Heart left ventricle (tissue), 16 donors: ENCODE measurements at regions not wholly inside any gene's neighbourhood (a gene's known extent, or its start where the extent isn't known, plus 50 kb on each side); places are given as distances from the start of the nearest gene placed in this dataset.

Experiments
- ATAC-seq, 4 donors: fragments of 200-7000 bp; cut with Tn5 transposase; one replicate each; pipeline ENCODE4 v1.9.1; 2020 to 2022; ENCODE audit warnings: moderate library complexity in 4 of 4, mild to moderate bottlenecking in 3 of 4, moderate number of reproducible peaks in 1 of 4
- DNase-seq, 5 donors: peaks; one replicate each; pipeline ENCODE4 v3.0.0-alpha.2; 2020
- H3K27ac ChIP-seq, 12 donors: fragments of 200-600 bp; sonication (generic) in 4 of 12; one replicate each; pipeline versions ENCODE4 v1.5.0 to v1.8.0; 2016 to 2022; ENCODE audit warnings: mild to moderate bottlenecking in 2 of 12
- H3K27me3 ChIP-seq, 9 donors: fragments of 200-600 bp; sonication (generic) in 2 of 9; one replicate each; pipeline versions ENCODE4 v1.5.1 to v1.8.0; 2016 to 2022; ENCODE audit warnings: mild to moderate bottlenecking in 3 of 9
- H3K36me3 ChIP-seq, 9 donors: fragments of 200-600 bp; sonication (generic) in 2 of 9; one replicate each; pipeline versions ENCODE4 v1.5.0 to v1.8.0; 2018 to 2022; ENCODE audit warnings: mild to moderate bottlenecking in 2 of 9
- H3K4me1 ChIP-seq, 12 donors: fragments of 200-600 bp; sonication (generic) in 4 of 12; one replicate each; pipeline versions ENCODE4 v1.5.0 to v1.8.0; 2016 to 2022; ENCODE audit warnings: mild to moderate bottlenecking in 3 of 12
- H3K4me3 ChIP-seq, 12 donors: fragments of 200-600 bp; sonication (generic) in 4 of 12; one replicate each; pipeline versions ENCODE4 v1.5.0 to v1.8.0; 2017 to 2022; ENCODE audit warnings: mild to moderate bottlenecking in 9 of 12, moderate library complexity in 4 of 12
- H3K9me3 ChIP-seq, 12 donors: fragments of 200-600 bp; sonication (generic) in 4 of 12; one replicate each; pipeline versions ENCODE4 v1.5.0 to v1.8.0; 2016 to 2022; ENCODE audit warnings: mild to moderate bottlenecking in 1 of 12
- CTCF ChIP-seq, 12 donors: fragments of 200-600 bp; sonication (generic) in 4 of 12; IDR thresholded peaks; one replicate each; pipeline versions ENCODE4 v1.5.0 to v1.8.0; 2018 to 2022; ENCODE audit warnings: antibody characterized with exemption in 12 of 12, mild to moderate bottlenecking in 5 of 12
- POLR2A ChIP-seq, 2 donors: fragments of 450-650 bp; IDR thresholded peaks; one replicate each; pipeline ENCODE4 v1.6.1; 2017; ENCODE audit warnings: antibody characterized with exemption in 2 of 2, mild to moderate bottlenecking in 2 of 2, moderate library complexity in 2 of 2
- WGBS, 4 donors: extraction: QIAGEN DNeasy Blood & Tissue Kit in 2 of 4; methylation state at CpG; one replicate each; pipeline versions ENCODE4 v1.1.5 to v1.1.7; 2013 to 2018; 5-methylcytosine and 5-hydroxymethylcytosine counted together
- intact Hi-C, 10 donors: fragments of 100-400 bp; cut with DNase I; formaldehyde crosslinking; loops; one replicate each; pipeline versions ENCODE4 v1.11.1 to v1.14.2; 2022
- donor health status: ischemic (EF 13 %, LVEDD 7.1; RV severe dilation, severe dysfunction).
- donor health status: healthy with polysubstance abuse.
- donor health status: DM: no; HTN: yes; CAD: no.
- donor health status: DM: no; HTN: no; CAD: no.
- donor health status: ischemic (EF 25% LVEDD 6.9; RV normal size, moderate dysfunction).
- donor health status: ischemic (EF 25% LVEDD 5.7; RV mildly dilated, moderate dysfunction).
- donor health status: healthy.
- donor health status: DM: yes; HTN: yes; CAD: no.
- donor health status: ischemic (EF 35%, LVEDD 5.7; RV mildly dilated, moderate dysfunction).
- donor health status: nonischemic (EF 11% LVEDD 7.7; RV severe dilation, severe dysfunction).
- donor health status: DM: yes; HTN: yes; CAD: no.
- donor health status: PGD.
- donor health status: ischemic (EF 29% LVEDD 5.4; RV normal size, mild dysfunction).
- donor health status: nonischemic (EF 23%, LVEDD 6.1; RV moderate dilation, normal function).

GRCh38 chr4:123640824-123641223 lies 244.2 kb downstream of the SPRY1 start:
- no peak for ATAC-seq

GRCh38 chr4:123643691-123644090 lies 247.1 kb downstream of the SPRY1 start:
- Histone ChIP-seq H3K36me3 (no peaks in the 10 kb centered on the region), H3K4me1 (peaks cover 0 to 1% (median 0%) of the 10 kb centered on the region in 12 donors), H3K4me3 (no peak overlapping the region), H3K27me3 (no peaks in the 10 kb centered on the region), H3K27ac (no peak overlapping the region), H3K9me3 (no peaks in the 10 kb centered on the region)
- no peak for ATAC-seq
- WGBS, 4 donors, result 92 to 100% (median 93%) methylated on average over 1 of the region's 1 CpG
- TF ChIP-seq POLR2A (IDR thresholded peaks at IDR 0.05) (no peak), CTCF (IDR thresholded peaks at IDR 0.05) (no peak)
- intact Hi-C loops, result no loop called here
- DNase-seq, result no peak

More at GRCh38 chr4:123640824-123641223, 244.2 kb downstream of the SPRY1 start:
- WGBS, 4 donors, result 89 to 92% (median 89%) methylated on average over 2 of the region's 2 CpGs
- no peaks in the 10 kb centered on the region for H3K4me1 ChIP-seq
- intact Hi-C loops, result no loop called here
- H3K9me3 ChIP-seq, result peaks cover 0 to 15% (median 0%) of the 10 kb centered on the region in 12 donors
- H3K27me3 ChIP-seq, result no peaks in the 10 kb centered on the region
- DNase-seq, result no peak
- no peak overlapping the region for H3K4me3 ChIP-seq
- no peaks in the 10 kb centered on the region for H3K36me3 ChIP-seq
- TF ChIP-seq POLR2A (IDR thresholded peaks at IDR 0.05) (no peak), CTCF (IDR thresholded peaks at IDR 0.05) (no peak)
- H3K27ac ChIP-seq, result no peak overlapping the region

GRCh38 chr4:123649250-123649644 lies 252.7 kb downstream of the SPRY1 start:
- Histone ChIP-seq H3K27me3 (no peaks in the 10 kb centered on the region), H3K4me3 (peak overlapping the region in 2 of 12 donors; percentile 28), H3K4me1 (peaks cover 0 to 47% (median 11%) of the 10 kb centered on the region in 12 donors), H3K9me3 (no peaks in the 10 kb centered on the region), H3K36me3 (no peaks in the 10 kb centered on the region), H3K27ac (peak overlapping the region; percentile 3 to 82 (median 56))
- no peak for TF ChIP-seq CTCF (IDR thresholded peaks at IDR 0.05)
- TF ChIP-seq POLR2A (IDR thresholded peaks at IDR 0.05), result no peak
- intact Hi-C loops, result no loop called here
- WGBS, 4 donors, result 74 to 84% (median 79%) methylated on average over 4 of the region's 4 CpGs
- DNase-seq, result no peak
- ATAC-seq, result no peak

- intact Hi-C loops, result loop anchor here in 9 of 10 donors (2.0 to 10.0 kb wide), 9 partner anchors 31 to 545 kb away; partner anchors contain the start of gene SPRY1 (in 1 of the 9)
- ATAC-seq (peak; percentile 44 to 78 (median 68)), DNase-seq (peak in 3 of 5 donors; percentile 22 to 40 (median 40))
- Histone ChIP-seq H3K36me3 (no peaks in the 10 kb centered on the region), H3K27me3 (no peaks in the 10 kb centered on the region), H3K9me3 (no peaks in the 10 kb centered on the region), H3K4me1 (peaks cover 0 to 47% (median 11%) of the 10 kb centered on the region in 12 donors), H3K27ac (peak overlapping the region; percentile 3 to 82 (median 56)), H3K4me3 (peak overlapping the region in 5 of 12 donors; percentile 6 to 28 (median 20))
- 45 to 62% (median 54%) methylated on average over 11 of the region's 11 CpGs for WGBS, 4 donors
- TF ChIP-seq CTCF (IDR thresholded peaks at IDR 0.05) (no peak), POLR2A (IDR thresholded peaks at IDR 0.05) (no peak)
Measured at GRCh38 chr4:123649645-123650391, 253.2 kb downstream of the SPRY1 start.
